PC-9 (cell line): ENCODE measurements at regions not wholly inside any gene's neighbourhood (a gene's known extent, or its start where the extent isn't known, plus 50 kb on each side); places are given as distances from the start of the nearest gene placed in this dataset.

Experiments
- CTCF ChIP-seq: fragments of 200-600 bp; sonication (generic); conservative IDR thresholded peaks from 2 replicates; pipeline ENCODE4 v1.6.1; 2017; ENCODE audit warnings: mixed run types, antibody characterized with exemption, mild to moderate bottlenecking, moderate library complexity
- EZH2 ChIP-seq: fragments of 200-600 bp; sonication (generic); IDR thresholded peaks from 2 replicates; pipeline ENCODE4 v1.8.0; 2017; ENCODE audit warnings: antibody characterized with exemption, low read depth

- no peak for TF ChIP-seq CTCF
- no peak for TF ChIP-seq EZH2
Measured at GRCh38 chr11:45723397-45723796, 58.0 kb upstream of the CHST1 start.
